GM18858 (cell line): ENCODE measurements at regions not wholly inside any gene's neighbourhood (a gene's known extent, or its start where the extent isn't known, plus 50 kb on each side); places are given as distances from the start of the nearest gene placed in this dataset.

Experiments used
- ATAC-seq: cut with Tn5 transposase; IDR thresholded peaks from one replicate; pipeline ENCODE4 v1.9.1; 2021; ENCODE audit not compliant: unreplicated experiment

- no peak for ATAC-seq
Observed at GRCh38 chr2:42863320-42863719, 70.9 kb upstream of the HAAO start.

- ATAC-seq, result no peak
Observed at GRCh38 chr2:42862669-42863185, 70.3 kb upstream of the HAAO start.

- ATAC-seq, result no peak
Observed at GRCh38 chr2:42861321-42861720, 68.9 kb upstream of the HAAO start.

GRCh38 chr2:42860319-42861094, 68.1 kb upstream of the HAAO start:
- no peak for ATAC-seq

GRCh38 chr2:42859791-42860190, 67.4 kb upstream of the HAAO start:
- no peak for ATAC-seq

GRCh38 chr2:42859006-42859552, 66.7 kb upstream of the HAAO start:
- ATAC-seq, result no peak

GRCh38 chr2:42858140-42859005, 66.0 kb upstream of the HAAO start:
- no peak for ATAC-seq

GRCh38 chr2:42856891-42857632, 64.7 kb upstream of the HAAO start:
- no peak for ATAC-seq

- no peak for ATAC-seq
Observed at GRCh38 chr2:42856106-42856860, 63.9 kb upstream of the HAAO start.

- no peak for ATAC-seq
Observed at GRCh38 chr2:42855221-42855970, 63.0 kb upstream of the HAAO start.

GRCh38 chr2:42854207-42854818, 61.9 kb upstream of the HAAO start:
- no peak for ATAC-seq

- ATAC-seq, result no peak
Observed at GRCh38 chr2:42853549-42854206, 61.3 kb upstream of the HAAO start.

- no peak for ATAC-seq
Observed at GRCh38 chr2:42852798-42853197, 60.4 kb upstream of the HAAO start.

- ATAC-seq, result no peak
Observed at GRCh38 chr2:42851740-42852250, 59.4 kb upstream of the HAAO start.

- ATAC-seq, result no peak
Observed at GRCh38 chr2:42851186-42851585, 58.8 kb upstream of the HAAO start.

- ATAC-seq, result no peak
Observed at GRCh38 chr2:42850016-42850805, 57.8 kb upstream of the HAAO start.

- no peak for ATAC-seq
Observed at GRCh38 chr2:42849311-42849710, 56.9 kb upstream of the HAAO start.
